SU-DHL-6 (cell line): ENCODE measurements at regions not wholly inside any gene's neighbourhood (a gene's known extent, or its start where the extent isn't known, plus 50 kb on each side); places are given as distances from the start of the nearest gene placed in this dataset.
"Not testable (repeated sequence)": the region's sequence is repeated elsewhere in the genome, so short reads cannot be mapped to it uniquely, and the experiment has no call there.

ENCODE experiments used
- H2AFZ ChIP-seq: fragments of 200-600 bp; sonication (generic); 2 replicates; pipeline ENCODE4 v1.6.1; 2014; ENCODE audit warnings: low read depth, mild to moderate bottlenecking, moderate library complexity, mixed read lengths, antibody characterized with exemption, low read length; ENCODE audit not compliant: severe bottlenecking
- H3F3A ChIP-seq: fragments of 200-600 bp; shearing (Covaris generic); 2 replicates; pipeline ENCODE4 v1.6.0; 2016; ENCODE audit warnings: antibody characterized with exemption, mild to moderate bottlenecking; ENCODE audit not compliant: insufficient read depth
- H3K27ac ChIP-seq: fragments of 200-600 bp; sonication (generic); 2 replicates; pipeline ENCODE4 v1.5.1; 2016; ENCODE audit warnings: low read depth, mild to moderate bottlenecking, low read length, moderate library complexity, mixed read lengths
- H3K27me3 ChIP-seq: fragments of 200-600 bp; sonication (generic), shearing (Covaris generic); 2 replicates; pipeline ENCODE4 v1.6.0; 2014; ENCODE audit warnings: mild to moderate bottlenecking, low read length
- H3K36me3 ChIP-seq: fragments of 200-600 bp; sonication (generic); 2 replicates; pipeline ENCODE4 v1.6.1; 2014; ENCODE audit warnings: mild to moderate bottlenecking, low read length, mixed read lengths
- H3K4me2 ChIP-seq: fragments of 300-600, 200-600 bp; shearing (Covaris generic), sonication (generic); 2 replicates; pipeline ENCODE4 v1.6.0; 2014; ENCODE audit warnings: low read length, low read depth, mild to moderate bottlenecking; ENCODE audit not compliant: poor library complexity, severe bottlenecking
- H3K4me3 ChIP-seq: fragments of 200-600 bp; sonication (generic); 2 replicates; pipeline ENCODE4 v1.5.1; 2014; ENCODE audit warnings: antibody characterized with exemption, low read length, mild to moderate bottlenecking, mixed read lengths; ENCODE audit not compliant: insufficient read depth, poor library complexity, severe bottlenecking
- H3K79me2 ChIP-seq: fragments of 200-600 bp; sonication (generic); 2 replicates; pipeline ENCODE4 v1.6.1; 2014; ENCODE audit warnings: mild to moderate bottlenecking, low read length, moderate library complexity; ENCODE audit not compliant: insufficient read depth
- H3K9ac ChIP-seq: fragments of 200-600 bp; sonication (generic); 2 replicates; pipeline ENCODE4 v1.7.0; 2014; ENCODE audit warnings: mild to moderate bottlenecking, low read length
- H3K9me2 ChIP-seq: fragments of 200-600 bp; sonication (generic); replicated peaks from 2 replicates; pipeline ENCODE4 v1.6.1; 2014; ENCODE audit warnings: low read length; ENCODE audit not compliant: insufficient read depth
- H3K9me3 ChIP-seq: fragments of 200-600 bp; sonication (generic); 2 replicates; pipeline ENCODE4 v1.6.1; 2014; ENCODE audit warnings: low read length, mixed read lengths; ENCODE audit not compliant: insufficient read depth
- H4K20me1 ChIP-seq: fragments of 200-600 bp; sonication (generic); 2 replicates; pipeline ENCODE4 v1.6.1; 2014; ENCODE audit warnings: low read depth, mild to moderate bottlenecking, antibody characterized with exemption, low read length, moderate library complexity, mixed read lengths
- EZH2phosphoT487 ChIP-seq: fragments of 200-600 bp; sonication (generic), shearing (Covaris generic); conservative IDR thresholded peaks from 2 replicates; pipeline ENCODE4 v1.6.1; 2018; ENCODE audit warnings: mild to moderate bottlenecking, antibody characterized with exemption, low read length, moderate library complexity, mixed read lengths
- TF ChIP-seq, protein P1 (sequence below): fragments of 200-600 bp; sonication (generic); IDR thresholded peaks from one replicate; pipeline ENCODE4 v1.5.1; 2017; ENCODE audit warnings: antibody characterized with exemption, mild to moderate bottlenecking, low read length, moderate library complexity; ENCODE audit not compliant: insufficient read depth, poor library complexity, severe bottlenecking

- no peaks in the 10 kb centered on the region for H3K79me2 ChIP-seq
- H3K9ac ChIP-seq = no peak overlapping the region
- H3K9me2 ChIP-seq = no peaks in the 10 kb centered on the region
- H3K27ac ChIP-seq = no peak overlapping the region
- no peak overlapping the region for H3K4me3 ChIP-seq
- TF ChIP-seq EZH2phosphoT487 = no peak
- TF ChIP-seq, protein P1, sequence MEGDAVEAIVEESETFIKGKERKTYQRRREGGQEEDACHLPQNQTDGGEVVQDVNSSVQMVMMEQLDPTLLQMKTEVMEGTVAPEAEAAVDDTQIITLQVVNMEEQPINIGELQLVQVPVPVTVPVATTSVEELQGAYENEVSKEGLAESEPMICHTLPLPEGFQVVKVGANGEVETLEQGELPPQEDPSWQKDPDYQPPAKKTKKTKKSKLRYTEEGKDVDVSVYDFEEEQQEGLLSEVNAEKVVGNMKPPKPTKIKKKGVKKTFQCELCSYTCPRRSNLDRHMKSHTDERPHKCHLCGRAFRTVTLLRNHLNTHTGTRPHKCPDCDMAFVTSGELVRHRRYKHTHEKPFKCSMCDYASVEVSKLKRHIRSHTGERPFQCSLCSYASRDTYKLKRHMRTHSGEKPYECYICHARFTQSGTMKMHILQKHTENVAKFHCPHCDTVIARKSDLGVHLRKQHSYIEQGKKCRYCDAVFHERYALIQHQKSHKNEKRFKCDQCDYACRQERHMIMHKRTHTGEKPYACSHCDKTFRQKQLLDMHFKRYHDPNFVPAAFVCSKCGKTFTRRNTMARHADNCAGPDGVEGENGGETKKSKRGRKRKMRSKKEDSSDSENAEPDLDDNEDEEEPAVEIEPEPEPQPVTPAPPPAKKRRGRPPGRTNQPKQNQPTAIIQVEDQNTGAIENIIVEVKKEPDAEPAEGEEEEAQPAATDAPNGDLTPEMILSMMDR = no peak
- no peaks in the 10 kb centered on the region for H3K36me3 ChIP-seq
- H3K27me3 ChIP-seq = no peaks in the 10 kb centered on the region
- H3K4me2 ChIP-seq = no peak overlapping the region
- H2AFZ ChIP-seq = no peak overlapping the region
- H4K20me1 ChIP-seq = no peaks in the 10 kb centered on the region
- no peaks in the 10 kb centered on the region for H3F3A ChIP-seq
- no peaks in the 10 kb centered on the region for H3K9me3 ChIP-seq
These were observed 145.2 kb upstream of the SNX7 start for GRCh38 chr1:98516306-98516705.

GRCh38 chr1:98515744-98516143 is 145.8 kb upstream of the SNX7 start:
- Histone ChIP-seq H4K20me1 (no peaks in the 10 kb centered on the region), H3K9me3 (no peaks in the 10 kb centered on the region), H2AFZ (no peak overlapping the region), H3K4me3 (no peak overlapping the region), H3F3A (no peaks in the 10 kb centered on the region), H3K9ac (no peak overlapping the region), H3K27ac (no peak overlapping the region), H3K36me3 (no peaks in the 10 kb centered on the region), H3K9me2 (no peaks in the 10 kb centered on the region), H3K79me2 (no peaks in the 10 kb centered on the region), H3K4me2 (no peak overlapping the region), H3K27me3 (no peaks in the 10 kb centered on the region)
- no peak for TF ChIP-seq EZH2phosphoT487
- TF ChIP-seq, protein P1 = no peak

- not testable (repeated sequence) for H3K9me2 ChIP-seq, H3K9ac ChIP-seq, H3K4me3 ChIP-seq, H3K4me2 ChIP-seq, H3K9me3 ChIP-seq, H3K79me2 ChIP-seq, H3K27me3 ChIP-seq, H3K27ac ChIP-seq, H2AFZ ChIP-seq, H4K20me1 ChIP-seq, H3F3A ChIP-seq, H3K36me3 ChIP-seq
These were observed 149.3 kb upstream of the SNX7 start for GRCh38 chr1:98512216-98512615.

DNA sequence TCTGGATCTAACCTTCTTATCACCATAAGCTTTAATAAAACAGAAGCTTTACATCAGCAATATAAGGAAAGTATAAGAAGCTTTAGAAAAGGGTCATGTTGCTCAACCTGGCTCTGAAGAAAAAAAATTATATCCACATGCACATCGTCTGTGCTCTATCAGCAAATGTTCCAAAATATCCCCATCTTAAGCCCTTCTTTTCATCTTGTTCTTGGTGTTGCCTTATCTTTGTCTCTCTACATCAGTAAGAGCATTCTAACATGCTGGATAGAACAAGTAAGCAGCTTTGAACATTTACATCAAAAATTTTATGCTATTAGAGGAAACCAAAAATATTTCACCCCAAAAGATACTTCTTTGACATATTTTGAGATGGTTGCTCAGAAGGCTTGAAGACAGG is 157.8 kb upstream of the SNX7 start:
- no peaks in the 10 kb centered on the region for H3K9me3 ChIP-seq
- H3K36me3 ChIP-seq = no peaks in the 10 kb centered on the region
- H3K27ac ChIP-seq = no peak overlapping the region
- no peaks in the 10 kb centered on the region for H4K20me1 ChIP-seq
- H3K27me3 ChIP-seq = no peaks in the 10 kb centered on the region
- H3K9ac ChIP-seq = no peak overlapping the region
- H2AFZ ChIP-seq = no peak overlapping the region
- TF ChIP-seq, protein P1 = no peak
- no peak for TF ChIP-seq EZH2phosphoT487
- no peaks in the 10 kb centered on the region for H3F3A ChIP-seq
- H3K79me2 ChIP-seq = no peaks in the 10 kb centered on the region
- no peak overlapping the region for H3K4me2 ChIP-seq
- no peaks in the 10 kb centered on the region for H3K9me2 ChIP-seq
- no peak overlapping the region for H3K4me3 ChIP-seq
